WTC11 (cell line): ENCODE measurements at regions not wholly inside any gene's neighbourhood (a gene's known extent, or its start where the extent isn't known, plus 50 kb on each side); places are given as distances from the start of the nearest gene placed in this dataset.

Experiments used
- ATAC-seq: fragments of 200-7000 bp; cut with Tn5 transposase; 2 replicates; pipeline ENCODE4 v1.10.0; 2021; ENCODE audit warnings: mild to moderate bottlenecking, moderate library complexity
- CTCF ChIA-PET: fragments of 300-600 bp; sonication (Branson Sonifier 250); formaldehyde crosslinking; loops from one replicate; lab custom pipeline; 2021; ENCODE audit warnings: antibody characterized with exemption; lab: Charles Lee
- POLR2A ChIA-PET: fragments of 350-600 bp; sonication (Branson Sonifier 250); formaldehyde crosslinking; loops from one replicate; lab custom pipeline; 2021; ENCODE audit warnings: antibody characterized with exemption; lab: Charles Lee
- DNase-seq: peaks from one replicate; pipeline ENCODE4 v3.0.0; 2021; ENCODE audit warnings: low spot score
- H3K27ac Mint-ChIP-seq: 2 replicates; pipeline ENCODE4 v1.8.0; 2021; ENCODE audit warnings: mixed read lengths
- H3K27me3 Mint-ChIP-seq: 2 replicates; pipeline ENCODE4 v1.8.0; 2021; ENCODE audit warnings: low read depth, mild to moderate bottlenecking, moderate library complexity, mixed read lengths
- H3K36me3 Mint-ChIP-seq: 2 replicates; pipeline ENCODE4 v1.8.0; 2021; ENCODE audit warnings: mixed read lengths
- H3K4me1 Mint-ChIP-seq: 2 replicates; pipeline ENCODE4 v1.8.0; 2022; ENCODE audit warnings: mixed read lengths
- H3K4me3 Mint-ChIP-seq: 2 replicates; pipeline ENCODE4 v1.8.0; 2021; ENCODE audit warnings: mild to moderate bottlenecking, moderate library complexity, mixed read lengths
- H3K9me3 Mint-ChIP-seq: 2 replicates; pipeline ENCODE4 v1.8.0; 2021; ENCODE audit warnings: mixed read lengths
- ELF4 ChIP-seq: sonication (generic); formaldehyde crosslinking; IDR thresholded peaks from 2 replicates; pipeline ENCODE4 v1.8.1; 2022; ENCODE audit warnings: low read depth, mild to moderate bottlenecking, moderate library complexity, missing genetic modification reagents
- ETV6 ChIP-seq: sonication (generic); formaldehyde crosslinking; IDR thresholded peaks from 2 replicates; pipeline ENCODE4 v1.8.1; 2022; ENCODE audit warnings: mild to moderate bottlenecking, missing genetic modification reagents
- FOXJ3 ChIP-seq: sonication (generic); formaldehyde crosslinking; IDR thresholded peaks from 2 replicates; pipeline ENCODE4 v1.9.0; 2021; ENCODE audit warnings: missing genetic modification reagents, mild to moderate bottlenecking, borderline replicate concordance
- HMGA2 ChIP-seq: fragments of 250-450 bp; sonication (Bioruptor Pico); IDR thresholded peaks from 2 replicates; pipeline ENCODE4 v1.4.0; 2021; ENCODE audit warnings: mild to moderate bottlenecking, moderate library complexity
- JAZF1 ChIP-seq: fragments of 250-450 bp; sonication (Bioruptor Pico); IDR thresholded peaks from 2 replicates; pipeline ENCODE4 v1.9.0; 2021; ENCODE audit warnings: moderate library complexity, mild to moderate bottlenecking, inconsistent platforms
- NR2C2 ChIP-seq: sonication (generic); formaldehyde crosslinking; IDR thresholded peaks from 2 replicates; pipeline ENCODE4 v1.8.0; 2022; ENCODE audit warnings: mild to moderate bottlenecking, missing genetic modification reagents
- SMAD3 ChIP-seq: sonication (generic); formaldehyde crosslinking; IDR thresholded peaks from 2 replicates; pipeline ENCODE4 v1.8.0; 2022; ENCODE audit warnings: missing genetic modification reagents, mild to moderate bottlenecking, borderline replicate concordance
- TEAD1 ChIP-seq: sonication (generic); formaldehyde crosslinking; IDR thresholded peaks from 2 replicates; pipeline ENCODE4 v1.8.0; 2022; ENCODE audit warnings: mild to moderate bottlenecking, missing genetic modification reagents
- ZNF138 ChIP-seq: sonication (generic); formaldehyde crosslinking; conservative IDR thresholded peaks from 2 replicates; pipeline ENCODE4 v1.8.1; 2022; ENCODE audit warnings: mild to moderate bottlenecking, moderate library complexity, missing genetic modification reagents
- ZNF219 ChIP-seq: sonication (generic); formaldehyde crosslinking; IDR thresholded peaks from 2 replicates; pipeline ENCODE4 v1.8.0; 2023; ENCODE audit warnings: missing genetic modification reagents, mild to moderate bottlenecking, borderline replicate concordance
- ZNF396 ChIP-seq: fragments of 250-450 bp; sonication (Bioruptor Pico); IDR thresholded peaks from 2 replicates; pipeline ENCODE4 v1.8.0; 2021; ENCODE audit warnings: mild to moderate bottlenecking, moderate library complexity, borderline replicate concordance
- ZNF423 ChIP-seq: fragments of 250-450 bp; sonication (Bioruptor Pico); IDR thresholded peaks from 2 replicates; pipeline ENCODE4 v2.1.2; 2022; ENCODE audit warnings: mild to moderate bottlenecking, moderate library complexity
- TF ChIP-seq, protein P1 (sequence below): fragments of 250-450 bp; sonication (Bioruptor Pico); IDR thresholded peaks from 2 replicates; pipeline ENCODE4 v1.8.0; 2021; ENCODE audit warnings: mild to moderate bottlenecking
- TF ChIP-seq, protein P2 (sequence below): sonication (generic); formaldehyde crosslinking; conservative IDR thresholded peaks from 2 replicates; pipeline ENCODE4 v1.8.1; 2022; ENCODE audit warnings: mild to moderate bottlenecking, missing genetic modification reagents
- TF ChIP-seq, protein P3 (sequence below): sonication (generic); formaldehyde crosslinking; IDR thresholded peaks from 2 replicates; pipeline ENCODE4 v1.8.0; 2023; ENCODE audit warnings: missing genetic modification reagents
- TF ChIP-seq, protein P4 (sequence below): sonication (generic); formaldehyde crosslinking; IDR thresholded peaks from 2 replicates; pipeline ENCODE4 v1.8.1; 2023; ENCODE audit warnings: mild to moderate bottlenecking, missing genetic modification reagents, borderline replicate concordance
- TF ChIP-seq, protein P5 (sequence below): sonication (generic); formaldehyde crosslinking; IDR thresholded peaks from 2 replicates; pipeline ENCODE4 v1.8.1; 2023; ENCODE audit warnings: mild to moderate bottlenecking, missing genetic modification reagents, moderate library complexity
- TF ChIP-seq, protein P6 (sequence below): sonication (generic); formaldehyde crosslinking; IDR thresholded peaks from 2 replicates; pipeline ENCODE4 v1.8.1; 2022; ENCODE audit warnings: low read depth, mild to moderate bottlenecking, moderate library complexity, missing genetic modification reagents, borderline replicate concordance
- TF ChIP-seq, protein P7 (sequence below): fragments of 250-450 bp; sonication (Bioruptor Pico); IDR thresholded peaks from 2 replicates; pipeline ENCODE4 v1.9.0; 2021; ENCODE audit warnings: mild to moderate bottlenecking, borderline replicate concordance
- TF ChIP-seq, protein P8 (sequence below): sonication (generic); formaldehyde crosslinking; IDR thresholded peaks from 2 replicates; pipeline ENCODE4 v1.8.1; 2022; ENCODE audit warnings: mild to moderate bottlenecking, missing genetic modification reagents, moderate library complexity, borderline replicate concordance

DNA sequence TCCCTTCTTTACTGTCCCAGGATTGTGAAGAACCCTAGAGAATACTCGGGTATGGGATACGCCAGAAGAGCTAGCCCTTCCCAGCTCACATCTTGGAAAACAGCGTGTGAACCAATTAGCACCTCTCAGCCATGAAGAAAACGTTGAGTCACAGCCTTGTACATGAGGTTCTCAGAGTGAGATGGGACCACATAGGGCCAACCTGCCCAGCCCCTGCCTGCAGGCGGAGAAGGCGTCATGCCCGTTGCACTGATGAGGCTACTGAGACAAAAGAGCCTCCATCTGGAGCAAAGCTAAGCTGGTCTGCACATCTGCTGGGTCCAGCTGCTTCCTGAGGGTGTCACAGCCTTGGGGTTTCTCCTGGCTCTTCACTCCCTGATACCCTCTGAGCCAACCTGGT lies 92.2 kb downstream of the LBH start:
- ChIA-PET POLR2A (no interaction called here), CTCF (no interaction called here)
- H3K4me1 Mint-ChIP-seq, result peaks cover 22% of the 10 kb centered on the region
- H3K27me3 Mint-ChIP-seq, result peaks cover 4% of the 10 kb centered on the region; the same call in 1 of the 2 replicates
- H3K27ac Mint-ChIP-seq, result no peak overlapping the region
- 0 out of 2 replicates have a peak, but pooled peaks cover 4% of the 10 kb centered on the region for H3K9me3 Mint-ChIP-seq
- no peak for TF ChIP-seq ELF4 (CRISPR knock-in tag)
- TF ChIP-seq, protein P1, sequence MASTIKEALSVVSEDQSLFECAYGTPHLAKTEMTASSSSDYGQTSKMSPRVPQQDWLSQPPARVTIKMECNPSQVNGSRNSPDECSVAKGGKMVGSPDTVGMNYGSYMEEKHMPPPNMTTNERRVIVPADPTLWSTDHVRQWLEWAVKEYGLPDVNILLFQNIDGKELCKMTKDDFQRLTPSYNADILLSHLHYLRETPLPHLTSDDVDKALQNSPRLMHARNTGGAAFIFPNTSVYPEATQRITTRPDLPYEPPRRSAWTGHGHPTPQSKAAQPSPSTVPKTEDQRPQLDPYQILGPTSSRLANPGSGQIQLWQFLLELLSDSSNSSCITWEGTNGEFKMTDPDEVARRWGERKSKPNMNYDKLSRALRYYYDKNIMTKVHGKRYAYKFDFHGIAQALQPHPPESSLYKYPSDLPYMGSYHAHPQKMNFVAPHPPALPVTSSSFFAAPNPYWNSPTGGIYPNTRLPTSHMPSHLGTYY (CRISPR knock-in tag), result no peak
- TF ChIP-seq, protein P2, sequence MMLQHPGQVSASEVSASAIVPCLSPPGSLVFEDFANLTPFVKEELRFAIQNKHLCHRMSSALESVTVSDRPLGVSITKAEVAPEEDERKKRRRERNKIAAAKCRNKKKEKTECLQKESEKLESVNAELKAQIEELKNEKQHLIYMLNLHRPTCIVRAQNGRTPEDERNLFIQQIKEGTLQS (CRISPR knock-in tag), result no peak
- TF ChIP-seq NR2C2 (CRISPR knock-in tag), result no peak
- no peak for TF ChIP-seq JAZF1 (CRISPR knock-in tag)
- TF ChIP-seq ZNF423 (CRISPR knock-in tag), result no peak
- TF ChIP-seq, protein P3, sequence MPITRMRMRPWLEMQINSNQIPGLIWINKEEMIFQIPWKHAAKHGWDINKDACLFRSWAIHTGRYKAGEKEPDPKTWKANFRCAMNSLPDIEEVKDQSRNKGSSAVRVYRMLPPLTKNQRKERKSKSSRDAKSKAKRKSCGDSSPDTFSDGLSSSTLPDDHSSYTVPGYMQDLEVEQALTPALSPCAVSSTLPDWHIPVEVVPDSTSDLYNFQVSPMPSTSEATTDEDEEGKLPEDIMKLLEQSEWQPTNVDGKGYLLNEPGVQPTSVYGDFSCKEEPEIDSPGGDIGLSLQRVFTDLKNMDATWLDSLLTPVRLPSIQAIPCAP (CRISPR knock-in tag), result no peak
- no peak for TF ChIP-seq ZNF219 (CRISPR knock-in tag)
- TF ChIP-seq, protein P4, sequence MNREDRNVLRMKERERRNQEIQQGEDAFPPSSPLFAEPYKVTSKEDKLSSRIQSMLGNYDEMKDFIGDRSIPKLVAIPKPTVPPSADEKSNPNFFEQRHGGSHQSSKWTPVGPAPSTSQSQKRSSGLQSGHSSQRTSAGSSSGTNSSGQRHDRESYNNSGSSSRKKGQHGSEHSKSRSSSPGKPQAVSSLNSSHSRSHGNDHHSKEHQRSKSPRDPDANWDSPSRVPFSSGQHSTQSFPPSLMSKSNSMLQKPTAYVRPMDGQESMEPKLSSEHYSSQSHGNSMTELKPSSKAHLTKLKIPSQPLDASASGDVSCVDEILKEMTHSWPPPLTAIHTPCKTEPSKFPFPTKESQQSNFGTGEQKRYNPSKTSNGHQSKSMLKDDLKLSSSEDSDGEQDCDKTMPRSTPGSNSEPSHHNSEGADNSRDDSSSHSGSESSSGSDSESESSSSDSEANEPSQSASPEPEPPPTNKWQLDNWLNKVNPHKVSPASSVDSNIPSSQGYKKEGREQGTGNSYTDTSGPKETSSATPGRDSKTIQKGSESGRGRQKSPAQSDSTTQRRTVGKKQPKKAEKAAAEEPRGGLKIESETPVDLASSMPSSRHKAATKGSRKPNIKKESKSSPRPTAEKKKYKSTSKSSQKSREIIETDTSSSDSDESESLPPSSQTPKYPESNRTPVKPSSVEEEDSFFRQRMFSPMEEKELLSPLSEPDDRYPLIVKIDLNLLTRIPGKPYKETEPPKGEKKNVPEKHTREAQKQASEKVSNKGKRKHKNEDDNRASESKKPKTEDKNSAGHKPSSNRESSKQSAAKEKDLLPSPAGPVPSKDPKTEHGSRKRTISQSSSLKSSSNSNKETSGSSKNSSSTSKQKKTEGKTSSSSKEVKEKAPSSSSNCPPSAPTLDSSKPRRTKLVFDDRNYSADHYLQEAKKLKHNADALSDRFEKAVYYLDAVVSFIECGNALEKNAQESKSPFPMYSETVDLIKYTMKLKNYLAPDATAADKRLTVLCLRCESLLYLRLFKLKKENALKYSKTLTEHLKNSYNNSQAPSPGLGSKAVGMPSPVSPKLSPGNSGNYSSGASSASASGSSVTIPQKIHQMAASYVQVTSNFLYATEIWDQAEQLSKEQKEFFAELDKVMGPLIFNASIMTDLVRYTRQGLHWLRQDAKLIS, result no peak
- no peak for TF ChIP-seq TEAD1
- no peak for TF ChIP-seq SMAD3
- no peak for TF ChIP-seq FOXJ3 (CRISPR knock-in tag)
- ATAC-seq, result no peak
- no peaks in the 10 kb centered on the region for H3K36me3 Mint-ChIP-seq
- H3K4me3 Mint-ChIP-seq, result no peak overlapping the region
- DNase-seq, result no peak

DNA sequence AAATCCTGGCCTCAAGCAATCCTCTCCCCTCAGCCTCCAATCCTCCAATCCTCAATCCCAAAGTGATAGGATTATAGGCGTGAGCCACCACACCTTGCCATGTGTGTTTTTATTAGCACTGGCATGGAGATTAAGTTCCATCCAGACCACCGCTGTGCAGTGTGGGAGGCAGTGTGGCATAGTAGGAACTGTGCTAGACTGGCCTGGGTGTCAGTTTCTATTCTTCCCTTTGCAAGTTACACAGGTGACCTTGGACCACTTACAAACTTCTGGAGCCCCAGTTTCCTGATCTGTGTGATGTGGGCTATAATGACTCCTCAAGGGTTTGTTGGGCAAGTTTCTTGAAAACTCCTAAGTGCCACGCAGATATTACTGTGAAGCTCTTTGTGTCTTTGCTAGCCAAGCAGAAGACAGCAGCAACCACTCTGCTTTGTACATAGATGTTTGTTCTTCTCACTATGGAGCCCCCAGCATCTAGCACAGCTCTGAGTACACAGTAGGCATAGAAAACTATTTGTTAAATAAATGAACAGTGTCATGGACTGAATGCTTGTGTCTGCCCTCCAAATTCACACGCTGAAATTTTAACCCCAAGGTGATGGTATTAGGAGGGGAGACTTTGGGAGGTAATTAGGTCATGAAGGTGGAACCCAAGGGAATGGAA lies 93.0 kb downstream of the LBH start:
- Mint-ChIP-seq H3K4me3 (no peak overlapping the region), H3K9me3 (peaks cover 5% of the 10 kb centered on the region; the same call in 1 of the 2 replicates), H3K4me1 (peaks cover 22% of the 10 kb centered on the region), H3K27me3 (peaks cover 4% of the 10 kb centered on the region; the same call in 1 of the 2 replicates), H3K36me3 (no peaks in the 10 kb centered on the region), H3K27ac (no peak overlapping the region)
- CTCF ChIA-PET, result no interaction called here
- ATAC-seq, result no peak
- POLR2A ChIA-PET, result no interaction called here
- no peak for DNase-seq
- TF ChIP-seq, protein P5, sequence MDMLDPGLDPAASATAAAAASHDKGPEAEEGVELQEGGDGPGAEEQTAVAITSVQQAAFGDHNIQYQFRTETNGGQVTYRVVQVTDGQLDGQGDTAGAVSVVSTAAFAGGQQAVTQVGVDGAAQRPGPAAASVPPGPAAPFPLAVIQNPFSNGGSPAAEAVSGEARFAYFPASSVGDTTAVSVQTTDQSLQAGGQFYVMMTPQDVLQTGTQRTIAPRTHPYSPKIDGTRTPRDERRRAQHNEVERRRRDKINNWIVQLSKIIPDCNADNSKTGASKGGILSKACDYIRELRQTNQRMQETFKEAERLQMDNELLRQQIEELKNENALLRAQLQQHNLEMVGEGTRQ (CRISPR knock-in tag), result no peak
- TF ChIP-seq, protein P3 (CRISPR knock-in tag), result no peak
- TF ChIP-seq, protein P6, sequence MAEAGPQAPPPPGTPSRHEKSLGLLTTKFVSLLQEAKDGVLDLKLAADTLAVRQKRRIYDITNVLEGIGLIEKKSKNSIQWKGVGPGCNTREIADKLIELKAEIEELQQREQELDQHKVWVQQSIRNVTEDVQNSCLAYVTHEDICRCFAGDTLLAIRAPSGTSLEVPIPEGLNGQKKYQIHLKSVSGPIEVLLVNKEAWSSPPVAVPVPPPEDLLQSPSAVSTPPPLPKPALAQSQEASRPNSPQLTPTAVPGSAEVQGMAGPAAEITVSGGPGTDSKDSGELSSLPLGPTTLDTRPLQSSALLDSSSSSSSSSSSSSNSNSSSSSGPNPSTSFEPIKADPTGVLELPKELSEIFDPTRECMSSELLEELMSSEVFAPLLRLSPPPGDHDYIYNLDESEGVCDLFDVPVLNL, result no peak
- TF ChIP-seq ZNF396 (no peak), HMGA2 (no peak), ZNF138 (CRISPR knock-in tag) (no peak), ETV6 (no peak)
- TF ChIP-seq, protein P7, sequence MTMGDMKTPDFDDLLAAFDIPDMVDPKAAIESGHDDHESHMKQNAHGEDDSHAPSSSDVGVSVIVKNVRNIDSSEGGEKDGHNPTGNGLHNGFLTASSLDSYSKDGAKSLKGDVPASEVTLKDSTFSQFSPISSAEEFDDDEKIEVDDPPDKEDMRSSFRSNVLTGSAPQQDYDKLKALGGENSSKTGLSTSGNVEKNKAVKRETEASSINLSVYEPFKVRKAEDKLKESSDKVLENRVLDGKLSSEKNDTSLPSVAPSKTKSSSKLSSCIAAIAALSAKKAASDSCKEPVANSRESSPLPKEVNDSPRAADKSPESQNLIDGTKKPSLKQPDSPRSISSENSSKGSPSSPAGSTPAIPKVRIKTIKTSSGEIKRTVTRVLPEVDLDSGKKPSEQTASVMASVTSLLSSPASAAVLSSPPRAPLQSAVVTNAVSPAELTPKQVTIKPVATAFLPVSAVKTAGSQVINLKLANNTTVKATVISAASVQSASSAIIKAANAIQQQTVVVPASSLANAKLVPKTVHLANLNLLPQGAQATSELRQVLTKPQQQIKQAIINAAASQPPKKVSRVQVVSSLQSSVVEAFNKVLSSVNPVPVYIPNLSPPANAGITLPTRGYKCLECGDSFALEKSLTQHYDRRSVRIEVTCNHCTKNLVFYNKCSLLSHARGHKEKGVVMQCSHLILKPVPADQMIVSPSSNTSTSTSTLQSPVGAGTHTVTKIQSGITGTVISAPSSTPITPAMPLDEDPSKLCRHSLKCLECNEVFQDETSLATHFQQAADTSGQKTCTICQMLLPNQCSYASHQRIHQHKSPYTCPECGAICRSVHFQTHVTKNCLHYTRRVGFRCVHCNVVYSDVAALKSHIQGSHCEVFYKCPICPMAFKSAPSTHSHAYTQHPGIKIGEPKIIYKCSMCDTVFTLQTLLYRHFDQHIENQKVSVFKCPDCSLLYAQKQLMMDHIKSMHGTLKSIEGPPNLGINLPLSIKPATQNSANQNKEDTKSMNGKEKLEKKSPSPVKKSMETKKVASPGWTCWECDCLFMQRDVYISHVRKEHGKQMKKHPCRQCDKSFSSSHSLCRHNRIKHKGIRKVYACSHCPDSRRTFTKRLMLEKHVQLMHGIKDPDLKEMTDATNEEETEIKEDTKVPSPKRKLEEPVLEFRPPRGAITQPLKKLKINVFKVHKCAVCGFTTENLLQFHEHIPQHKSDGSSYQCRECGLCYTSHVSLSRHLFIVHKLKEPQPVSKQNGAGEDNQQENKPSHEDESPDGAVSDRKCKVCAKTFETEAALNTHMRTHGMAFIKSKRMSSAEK (CRISPR knock-in tag), result no peak
- TF ChIP-seq, protein P8, sequence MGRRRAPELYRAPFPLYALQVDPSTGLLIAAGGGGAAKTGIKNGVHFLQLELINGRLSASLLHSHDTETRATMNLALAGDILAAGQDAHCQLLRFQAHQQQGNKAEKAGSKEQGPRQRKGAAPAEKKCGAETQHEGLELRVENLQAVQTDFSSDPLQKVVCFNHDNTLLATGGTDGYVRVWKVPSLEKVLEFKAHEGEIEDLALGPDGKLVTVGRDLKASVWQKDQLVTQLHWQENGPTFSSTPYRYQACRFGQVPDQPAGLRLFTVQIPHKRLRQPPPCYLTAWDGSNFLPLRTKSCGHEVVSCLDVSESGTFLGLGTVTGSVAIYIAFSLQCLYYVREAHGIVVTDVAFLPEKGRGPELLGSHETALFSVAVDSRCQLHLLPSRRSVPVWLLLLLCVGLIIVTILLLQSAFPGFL, result no peak
